ENCODE measurements at regions not wholly inside any gene's neighbourhood (a gene's known extent, or its start where the extent isn't known, plus 50 kb on each side); places are given as distances from the start of the nearest gene placed in this dataset.

DNA sequence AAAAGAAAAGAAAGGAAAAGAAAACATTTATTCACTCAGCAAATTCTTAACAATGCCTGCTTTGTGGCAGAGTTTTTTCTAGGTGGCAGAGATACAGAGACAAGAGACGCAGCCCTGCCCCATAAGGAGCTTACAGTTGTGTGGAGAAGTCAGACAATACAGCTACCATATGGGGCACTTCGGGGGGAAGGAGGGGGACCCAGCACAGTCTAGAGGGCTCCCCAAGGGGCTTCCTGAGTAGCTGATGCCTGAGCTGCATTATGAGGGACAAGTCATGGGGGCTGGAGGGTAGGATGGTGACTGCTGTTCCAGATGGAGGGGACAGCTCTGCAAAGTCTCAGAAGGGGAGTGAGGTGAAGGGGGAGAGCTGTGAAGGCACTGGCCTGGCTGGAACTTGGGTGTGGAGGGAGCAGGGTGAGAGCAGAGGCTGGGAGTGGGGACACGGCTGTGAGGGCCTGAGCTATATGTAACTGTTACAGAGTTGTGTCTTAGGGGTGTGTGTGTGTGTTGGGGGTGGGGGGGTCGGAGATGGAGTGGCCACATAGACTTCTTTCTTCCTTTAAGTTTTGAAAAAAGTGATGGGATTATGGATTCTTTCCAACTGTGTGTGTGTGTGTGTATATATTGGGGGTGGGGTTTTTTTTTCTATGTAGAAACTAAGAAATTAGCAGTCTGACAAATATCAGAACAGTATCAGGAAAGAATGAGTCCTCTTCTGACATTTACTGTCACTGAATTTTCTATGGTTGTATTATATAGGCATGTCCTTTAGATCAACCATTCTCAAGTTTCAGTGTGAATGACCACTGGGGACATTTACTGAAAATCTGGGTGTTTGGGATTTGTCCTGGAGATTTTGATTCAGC is 66.0 kb upstream of the HAAO start:
- no peak for DNase-seq (ENCODE audit: low read depth in 2 of 2)

DNA sequence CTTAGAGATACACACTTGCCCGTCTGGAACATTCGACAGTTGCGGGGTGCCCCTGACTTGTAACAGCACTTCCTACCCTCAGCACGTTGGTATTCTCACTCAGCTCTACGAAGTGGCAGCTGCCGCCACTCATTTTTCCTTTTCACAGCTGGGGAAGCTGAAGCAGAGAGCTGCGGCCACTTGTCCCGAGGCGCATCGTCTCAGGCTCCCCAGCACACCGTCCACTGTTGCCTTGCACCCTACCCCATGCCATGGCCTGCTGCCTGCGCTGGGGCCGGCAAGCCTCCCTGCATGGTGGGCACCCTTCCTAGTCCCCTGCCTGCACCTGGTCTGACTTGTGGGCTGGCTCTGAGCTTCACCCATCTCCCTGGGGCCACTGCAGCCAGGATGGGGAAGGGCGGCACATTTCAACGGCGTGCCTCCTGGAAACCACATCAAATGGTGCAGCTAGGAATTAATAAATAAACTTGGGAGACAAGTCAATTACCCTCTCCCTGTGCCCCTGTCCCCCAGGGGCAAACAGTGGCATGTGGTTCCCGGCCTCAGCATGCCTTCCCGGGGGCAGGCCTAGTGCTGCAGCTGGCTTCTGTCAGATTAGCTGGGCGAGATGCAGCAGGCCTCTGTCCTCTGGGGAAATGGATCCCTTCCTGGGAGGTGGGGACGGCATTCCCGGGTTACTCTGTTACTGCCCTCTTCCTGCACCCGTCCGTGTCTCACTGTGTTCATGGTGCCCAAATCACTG is 64.7 kb upstream of the HAAO start:
- DNase-seq (ENCODE audit: low read depth in 2 of 2) = no peak

DNA sequence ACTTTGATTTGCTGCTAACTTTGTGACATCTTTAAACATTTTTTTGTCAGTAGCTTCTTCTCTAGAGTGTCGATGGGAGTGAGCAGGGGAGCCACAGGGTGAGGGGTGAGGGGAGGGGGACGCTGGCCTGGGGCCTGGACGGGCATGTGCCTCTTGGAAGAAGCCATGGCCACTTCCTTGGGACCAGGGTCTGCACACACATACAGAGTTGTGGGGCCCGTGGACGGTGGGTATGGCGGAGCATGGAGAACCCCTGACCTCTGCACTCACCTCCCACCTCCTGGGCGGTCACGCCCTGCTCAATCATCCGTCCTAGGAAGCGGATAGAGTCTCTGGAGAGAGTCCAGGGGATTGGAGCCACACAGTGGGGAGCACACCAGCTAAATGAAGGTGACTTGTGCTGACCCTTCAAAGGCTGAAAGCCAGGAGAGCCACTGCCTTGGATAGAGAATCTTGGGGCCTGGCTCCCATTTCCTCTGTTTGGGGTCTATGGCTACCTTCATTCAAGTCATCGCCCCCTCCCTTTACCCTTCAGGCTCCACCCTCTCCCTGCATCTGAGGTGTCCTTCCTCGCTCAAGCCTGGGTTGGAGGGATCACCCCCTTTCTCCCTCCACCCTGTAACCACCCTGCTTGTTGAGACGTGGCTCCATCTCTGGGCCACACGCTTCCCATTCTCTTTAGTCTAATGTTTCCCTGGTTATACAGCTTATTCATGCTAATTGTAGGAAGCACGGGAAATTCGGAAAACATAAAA is 63.9 kb upstream of the HAAO start:
- DNase-seq (ENCODE audit: low read depth in 2 of 2) = no peak

DNA sequence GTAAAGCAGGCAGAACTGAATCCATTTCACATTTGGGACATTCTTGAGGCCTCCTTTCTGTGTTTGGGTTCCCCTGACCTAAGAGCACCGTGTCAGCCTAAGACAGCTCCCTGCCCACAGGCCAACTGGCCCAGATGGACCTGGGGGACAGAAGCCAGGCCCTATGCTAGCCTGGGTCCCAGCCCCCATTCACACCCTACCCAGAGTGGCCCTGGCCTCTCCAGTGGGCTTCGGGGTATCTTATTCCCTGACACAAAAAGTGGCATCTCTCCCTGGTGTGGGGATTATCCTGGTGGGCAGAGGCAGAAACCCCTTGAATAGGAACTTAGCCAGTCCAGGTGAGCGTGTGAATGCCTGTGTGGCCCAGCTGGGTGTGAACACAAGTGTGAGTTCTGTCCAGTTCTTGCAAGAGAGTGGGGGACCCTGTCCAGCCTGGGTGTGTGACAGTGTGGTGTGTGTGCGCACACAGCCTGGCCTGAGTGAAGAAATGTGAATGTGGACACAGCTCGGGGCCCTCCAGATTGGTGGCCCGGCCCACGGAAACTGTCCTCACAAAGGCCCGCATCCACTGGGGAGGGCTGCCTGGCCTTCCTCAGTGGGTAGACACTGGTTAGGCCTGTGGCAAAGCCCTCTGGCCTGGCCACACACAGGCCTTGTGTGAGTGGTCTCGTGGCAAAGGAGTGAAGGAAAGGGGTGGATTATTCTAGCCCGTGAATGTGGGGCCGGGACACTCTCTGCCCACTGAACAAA is 63.0 kb upstream of the HAAO start:
- DNase-seq (ENCODE audit: low read depth in 2 of 2) = no peak

DNA sequence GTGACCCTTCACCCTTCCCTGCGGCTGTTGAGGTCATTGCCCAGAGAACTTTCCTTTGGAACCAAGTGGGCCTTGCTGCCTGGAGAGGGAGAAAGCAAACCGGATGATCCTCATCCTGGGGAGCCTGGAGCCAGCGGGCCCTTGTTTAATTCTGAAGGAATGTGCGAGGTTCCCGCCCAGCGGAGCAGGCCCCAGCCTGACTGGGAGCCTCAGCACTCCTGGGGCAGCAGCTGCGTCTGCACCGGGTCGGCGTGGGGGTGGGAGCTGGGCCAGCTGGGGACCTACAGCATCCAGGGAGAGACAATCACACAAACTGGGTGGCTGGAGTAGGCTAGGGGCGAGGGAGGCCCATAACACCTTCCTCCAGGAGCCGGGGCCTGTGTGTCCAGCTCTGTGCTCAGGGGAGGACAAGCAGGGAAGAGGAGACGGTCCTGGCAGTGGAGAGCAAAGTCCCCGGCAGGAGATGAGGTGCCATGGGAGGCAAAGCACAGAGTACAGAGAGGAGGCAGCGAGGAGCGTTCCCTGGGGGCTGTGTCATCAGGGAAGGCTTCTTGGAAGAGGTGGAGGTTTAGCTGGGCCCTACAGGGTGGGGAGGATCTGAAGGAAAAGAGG is 61.9 kb upstream of the HAAO start:
- DNase-seq (ENCODE audit: low read depth in 2 of 2) = no peak

GRCh38 chr2:42853549-42854206 is 61.3 kb upstream of the HAAO start:
- DNase-seq (ENCODE audit: low read depth in 2 of 2) = no peak

GRCh38 chr2:42852798-42853197 is 60.4 kb upstream of the HAAO start:
- DNase-seq (ENCODE audit: low read depth in 2 of 2) = no peak

GRCh38 chr2:42851740-42852250 is 59.4 kb upstream of the HAAO start:
- DNase-seq (ENCODE audit: low read depth in 2 of 2) = no peak

GRCh38 chr2:42851186-42851585 is 58.8 kb upstream of the HAAO start:
- DNase-seq (ENCODE audit: low read depth in 2 of 2) = no peak

DNA sequence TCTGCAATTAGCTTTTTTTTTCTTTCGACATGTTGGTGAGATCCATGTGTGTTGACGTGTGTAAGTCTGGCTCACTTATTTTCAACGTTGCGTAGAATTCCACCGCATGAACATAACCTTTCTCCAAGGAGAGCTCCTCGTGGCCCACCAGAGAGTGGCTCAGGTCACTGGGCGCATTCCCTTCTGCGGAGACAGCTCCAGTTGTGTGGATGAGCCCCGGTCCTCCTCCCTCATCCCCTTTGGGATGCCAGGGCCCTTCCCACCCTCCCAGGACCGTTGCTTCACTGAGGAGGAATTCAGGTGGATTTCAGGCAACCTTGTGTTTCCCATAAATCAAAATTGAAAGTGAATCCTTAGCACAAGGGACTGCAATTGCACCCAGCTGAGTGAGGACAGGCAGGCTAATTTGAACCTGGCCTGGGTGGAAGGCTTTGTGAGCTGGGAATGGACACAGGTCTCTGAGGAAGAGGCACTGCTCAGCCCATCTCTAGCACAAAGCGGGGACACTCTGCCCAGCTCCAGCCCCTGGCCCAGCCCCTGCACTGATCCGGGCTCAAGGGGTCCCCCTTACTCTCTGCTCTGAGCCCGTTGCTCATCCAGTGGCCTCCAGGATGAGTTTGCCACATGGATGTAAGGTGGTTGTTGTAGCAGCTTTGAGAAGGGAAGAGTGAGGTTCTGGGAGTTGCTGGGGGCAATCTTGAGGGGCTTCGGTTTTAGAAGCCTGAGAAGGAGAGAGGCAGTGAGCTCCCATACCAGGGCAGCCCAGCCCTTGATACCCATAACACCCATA is 57.8 kb upstream of the HAAO start:
- no peak for DNase-seq (ENCODE audit: low read depth in 2 of 2)

DNA sequence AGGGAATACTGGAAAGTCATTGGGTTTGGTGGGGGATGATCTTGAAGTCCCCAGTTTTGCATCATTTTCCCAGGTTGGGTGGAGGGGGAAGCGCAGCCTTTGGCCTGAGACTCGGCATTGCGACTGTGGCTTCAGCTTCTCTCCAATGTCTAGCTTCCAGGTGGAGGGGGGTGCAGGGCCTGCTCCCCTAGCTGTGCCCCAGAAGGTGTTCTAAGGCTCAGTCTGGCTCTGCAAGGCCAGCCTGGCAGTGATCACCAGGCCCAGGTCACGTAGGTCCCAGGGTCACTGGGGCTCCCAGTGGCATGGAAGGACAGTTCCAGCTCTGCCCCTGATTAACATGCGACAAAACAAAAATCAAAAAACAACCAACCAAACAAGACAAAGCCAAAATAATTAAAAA is 56.9 kb upstream of the HAAO start:
- no peak for DNase-seq (ENCODE audit: low read depth in 2 of 2)

DNA sequence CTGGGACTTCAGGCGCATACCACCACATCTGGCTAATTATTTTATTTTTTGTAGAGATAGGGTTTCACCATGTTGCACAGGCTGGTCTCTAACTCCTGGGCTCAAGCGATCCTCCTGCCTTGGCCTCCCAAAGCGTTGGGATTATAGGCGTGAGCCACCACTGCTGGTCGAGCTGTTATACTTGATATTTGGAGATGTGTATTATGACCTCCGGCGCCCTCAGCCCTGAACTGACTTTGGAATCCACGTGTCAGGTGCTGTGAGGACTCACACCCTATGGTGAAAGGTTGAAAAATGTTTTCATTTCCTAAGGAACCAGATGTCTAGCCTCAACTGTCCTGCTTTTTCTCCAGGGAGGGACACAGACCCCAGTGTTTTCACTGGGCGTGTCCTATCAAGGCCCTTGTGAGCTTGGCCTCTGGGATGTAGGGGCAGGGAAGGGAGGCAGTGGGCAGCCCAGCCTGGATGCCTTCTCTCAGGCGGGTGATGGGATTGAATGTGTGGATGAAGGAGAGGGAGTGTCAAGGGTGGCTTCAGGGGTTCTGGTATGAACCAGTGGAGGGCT is 56.4 kb upstream of the HAAO start:
- DNase-seq (ENCODE audit: low read depth in 2 of 2) = no peak

- no peak for DNase-seq (ENCODE audit: low read depth in 2 of 2)
These were observed 55.9 kb upstream of the HAAO start for GRCh38 chr2:42848265-42848664.

- DNase-seq (ENCODE audit: low read depth in 2 of 2) = no peak
These were observed 55.3 kb upstream of the HAAO start for GRCh38 chr2:42847596-42848151.

GRCh38 chr2:42846932-42847595 is 54.7 kb upstream of the HAAO start:
- no peak for DNase-seq (ENCODE audit: low read depth in 2 of 2)

GRCh38 chr2:42846026-42846425 is 53.6 kb upstream of the HAAO start:
- no peak for DNase-seq (ENCODE audit: low read depth in 2 of 2)

GRCh38 chr2:42844901-42845821 is 52.8 kb upstream of the HAAO start:
- no peak for DNase-seq (ENCODE audit: low read depth in 2 of 2)

All from stimulated activated CD8-positive, alpha-beta memory T cell treated with anti-CD3 and anti-CD28 coated beads, Interleukin-15, amount 100 ng/mL, for 48 hours (primary cell).